ENCODE measurements at regions not wholly inside any gene's neighbourhood (a gene's known extent, or its start where the extent isn't known, plus 50 kb on each side); places are given as distances from the start of the nearest gene placed in this dataset.

- H3K4me1 ChIP-seq (ENCODE audit: insufficient read depth, low read length), result no peaks in the 10 kb centered on the region
- H3K4me3 ChIP-seq (ENCODE audit: low read length), result peak overlapping the region; percentile 47
- peak overlapping the region; percentile 11; the same call in 1 of the 2 replicates for H3K27ac ChIP-seq (ENCODE audit: low read depth, low read length)
- no peaks in the 10 kb centered on the region for H3K9me3 ChIP-seq (ENCODE audit: insufficient read depth, low read depth, low read length)
- H3K27me3 ChIP-seq (ENCODE audit: insufficient read depth, low read length), result peaks cover 7% of the 10 kb centered on the region; the same call in 1 of the 2 replicates
- H3K36me3 ChIP-seq (ENCODE audit: insufficient read depth, low read length), result 0 out of 2 replicates have a peak, but pooled peaks cover 3% of the 10 kb centered on the region
- H3K9ac ChIP-seq (ENCODE audit: low read depth, low read length), result no peak overlapping the region; the same call in 1 of the 2 replicates
- WGBS, result 6% methylated on average over 49 of the region's 49 CpGs
These were observed 208.4 kb downstream of the TPST1 start for GRCh38 chr7:66413379-66414114.

GRCh38 chr7:66415659-66416265, 210.6 kb downstream of the TPST1 start:
- Histone ChIP-seq H3K36me3 (ENCODE audit: insufficient read depth, low read length) (no peaks in the 10 kb centered on the region), H3K27me3 (ENCODE audit: insufficient read depth, low read length) (peaks cover 7% of the 10 kb centered on the region; the same call in 1 of the 2 replicates), H3K4me1 (ENCODE audit: insufficient read depth, low read length) (no peaks in the 10 kb centered on the region), H3K9me3 (ENCODE audit: insufficient read depth, low read depth, low read length) (no peaks in the 10 kb centered on the region), H3K9ac (ENCODE audit: low read depth, low read length) (no peak overlapping the region), H3K27ac (ENCODE audit: low read depth, low read length) (no peak overlapping the region), H3K4me3 (ENCODE audit: low read length) (no peak overlapping the region)
- WGBS, result 91% methylated on average over 4 of the region's 4 CpGs

- Histone ChIP-seq H3K9ac (ENCODE audit: low read depth, low read length) (no peak overlapping the region), H3K4me3 (ENCODE audit: low read length) (no peak overlapping the region), H3K27me3 (ENCODE audit: insufficient read depth, low read length) (no peaks in the 10 kb centered on the region), H3K27ac (ENCODE audit: low read depth, low read length) (no peak overlapping the region), H3K9me3 (ENCODE audit: insufficient read depth, low read depth, low read length) (no peaks in the 10 kb centered on the region), H3K36me3 (ENCODE audit: insufficient read depth, low read length) (no peaks in the 10 kb centered on the region), H3K4me1 (ENCODE audit: insufficient read depth, low read length) (no peaks in the 10 kb centered on the region)
- WGBS, result 97% methylated on average over 2 of the region's 3 CpGs
These were observed 210.1 kb upstream of the KCTD7 start for GRCh38 chr7:66418537-66418936.

GRCh38 chr7:66419210-66419609, 209.5 kb upstream of the KCTD7 start:
- 100% methylated on average over 2 of the region's 3 CpGs for WGBS
- Histone ChIP-seq H3K9ac (ENCODE audit: low read depth, low read length) (no peak overlapping the region), H3K9me3 (ENCODE audit: insufficient read depth, low read depth, low read length) (no peaks in the 10 kb centered on the region), H3K4me3 (ENCODE audit: low read length) (no peak overlapping the region), H3K4me1 (ENCODE audit: insufficient read depth, low read length) (no peaks in the 10 kb centered on the region), H3K36me3 (ENCODE audit: insufficient read depth, low read length) (no peaks in the 10 kb centered on the region), H3K27me3 (ENCODE audit: insufficient read depth, low read length) (no peaks in the 10 kb centered on the region), H3K27ac (ENCODE audit: low read depth, low read length) (no peak overlapping the region)

- no peak overlapping the region for H3K9ac ChIP-seq (ENCODE audit: low read depth, low read length)
- no peaks in the 10 kb centered on the region for H3K27me3 ChIP-seq (ENCODE audit: insufficient read depth, low read length)
- 92% methylated on average over 8 of the region's 8 CpGs for WGBS
- no peak overlapping the region for H3K4me3 ChIP-seq (ENCODE audit: low read length)
- H3K36me3 ChIP-seq (ENCODE audit: insufficient read depth, low read length), result no peaks in the 10 kb centered on the region
- no peak overlapping the region for H3K27ac ChIP-seq (ENCODE audit: low read depth, low read length)
- no peaks in the 10 kb centered on the region for H3K9me3 ChIP-seq (ENCODE audit: insufficient read depth, low read depth, low read length)
- H3K4me1 ChIP-seq (ENCODE audit: insufficient read depth, low read length), result no peaks in the 10 kb centered on the region
These were observed 206.7 kb upstream of the KCTD7 start for GRCh38 chr7:66421830-66422475.

- no peaks in the 10 kb centered on the region for H3K9me3 ChIP-seq (ENCODE audit: insufficient read depth, low read depth, low read length)
- no peak overlapping the region for H3K9ac ChIP-seq (ENCODE audit: low read depth, low read length)
- H3K27me3 ChIP-seq (ENCODE audit: insufficient read depth, low read length), result no peaks in the 10 kb centered on the region
- H3K36me3 ChIP-seq (ENCODE audit: insufficient read depth, low read length), result no peaks in the 10 kb centered on the region
- no peak overlapping the region for H3K27ac ChIP-seq (ENCODE audit: low read depth, low read length)
- no peak overlapping the region for H3K4me3 ChIP-seq (ENCODE audit: low read length)
- WGBS, result 90% methylated on average over 7 of the region's 7 CpGs
- no peaks in the 10 kb centered on the region for H3K4me1 ChIP-seq (ENCODE audit: insufficient read depth, low read length)
These were observed 205.0 kb upstream of the KCTD7 start for GRCh38 chr7:66423729-66424128.

GRCh38 chr7:66426332-66426731, 202.3 kb upstream of the KCTD7 start:
- H3K27me3 ChIP-seq (ENCODE audit: insufficient read depth, low read length), result no peaks in the 10 kb centered on the region
- H3K27ac ChIP-seq (ENCODE audit: low read depth, low read length), result no peak overlapping the region
- H3K9me3 ChIP-seq (ENCODE audit: insufficient read depth, low read depth, low read length), result no peaks in the 10 kb centered on the region
- no peaks in the 10 kb centered on the region for H3K36me3 ChIP-seq (ENCODE audit: insufficient read depth, low read length)
- H3K4me1 ChIP-seq (ENCODE audit: insufficient read depth, low read length), result no peaks in the 10 kb centered on the region
- H3K9ac ChIP-seq (ENCODE audit: low read depth, low read length), result no peak overlapping the region
- H3K4me3 ChIP-seq (ENCODE audit: low read length), result no peak overlapping the region
- WGBS, result 95% methylated on average over 6 of the region's 6 CpGs

- WGBS, result 93% methylated on average over 5 of the region's 5 CpGs
- H3K9me3 ChIP-seq (ENCODE audit: insufficient read depth, low read depth, low read length), result no peaks in the 10 kb centered on the region
- H3K27me3 ChIP-seq (ENCODE audit: insufficient read depth, low read length), result no peaks in the 10 kb centered on the region
- H3K36me3 ChIP-seq (ENCODE audit: insufficient read depth, low read length), result no peaks in the 10 kb centered on the region
- H3K27ac ChIP-seq (ENCODE audit: low read depth, low read length), result no peak overlapping the region
- no peak overlapping the region for H3K9ac ChIP-seq (ENCODE audit: low read depth, low read length)
- H3K4me3 ChIP-seq (ENCODE audit: low read length), result no peak overlapping the region
- H3K4me1 ChIP-seq (ENCODE audit: insufficient read depth, low read length), result no peaks in the 10 kb centered on the region
These were observed 201.7 kb upstream of the KCTD7 start for GRCh38 chr7:66426996-66427395.

- H3K27me3 ChIP-seq (ENCODE audit: insufficient read depth, low read length), result no peaks in the 10 kb centered on the region
- no peaks in the 10 kb centered on the region for H3K4me1 ChIP-seq (ENCODE audit: insufficient read depth, low read length)
- H3K36me3 ChIP-seq (ENCODE audit: insufficient read depth, low read length), result no peaks in the 10 kb centered on the region
- H3K9me3 ChIP-seq (ENCODE audit: insufficient read depth, low read depth, low read length), result no peaks in the 10 kb centered on the region
- no peak overlapping the region for H3K9ac ChIP-seq (ENCODE audit: low read depth, low read length)
- H3K4me3 ChIP-seq (ENCODE audit: low read length), result no peak overlapping the region
- 93% methylated on average over 7 of the region's 7 CpGs for WGBS
- H3K27ac ChIP-seq (ENCODE audit: low read depth, low read length), result no peak overlapping the region
These were observed 200.7 kb upstream of the KCTD7 start for GRCh38 chr7:66427956-66428355.

- Histone ChIP-seq H3K27me3 (ENCODE audit: insufficient read depth, low read length) (no peaks in the 10 kb centered on the region), H3K4me3 (ENCODE audit: low read length) (no peak overlapping the region), H3K9ac (ENCODE audit: low read depth, low read length) (no peak overlapping the region), H3K36me3 (ENCODE audit: insufficient read depth, low read length) (no peaks in the 10 kb centered on the region), H3K4me1 (ENCODE audit: insufficient read depth, low read length) (no peaks in the 10 kb centered on the region), H3K27ac (ENCODE audit: low read depth, low read length) (no peak overlapping the region), H3K9me3 (ENCODE audit: insufficient read depth, low read depth, low read length) (no peaks in the 10 kb centered on the region)
- WGBS, result 82% methylated on average over 4 of the region's 4 CpGs
These were observed 199.1 kb upstream of the KCTD7 start for GRCh38 chr7:66429498-66430163.

- Histone ChIP-seq H3K27me3 (ENCODE audit: insufficient read depth, low read length) (no peaks in the 10 kb centered on the region), H3K27ac (ENCODE audit: low read depth, low read length) (no peak overlapping the region), H3K9me3 (ENCODE audit: insufficient read depth, low read depth, low read length) (no peaks in the 10 kb centered on the region), H3K9ac (ENCODE audit: low read depth, low read length) (no peak overlapping the region), H3K36me3 (ENCODE audit: insufficient read depth, low read length) (no peaks in the 10 kb centered on the region), H3K4me3 (ENCODE audit: low read length) (no peak overlapping the region), H3K4me1 (ENCODE audit: insufficient read depth, low read length) (no peaks in the 10 kb centered on the region)
- WGBS, result 93% methylated on average over 5 of the region's 5 CpGs
These were observed 198.5 kb upstream of the KCTD7 start for GRCh38 chr7:66430164-66430545.

All from HUES64 (cell line).